ENCODE measurements at regions not wholly inside any gene's neighbourhood (a gene's known extent, or its start where the extent isn't known, plus 50 kb on each side); places are given as distances from the start of the nearest gene placed in this dataset.
"Not testable (repeated sequence)": the region's sequence is repeated elsewhere in the genome, so short reads cannot be mapped to it uniquely, and the experiment has no call there.

DNA sequence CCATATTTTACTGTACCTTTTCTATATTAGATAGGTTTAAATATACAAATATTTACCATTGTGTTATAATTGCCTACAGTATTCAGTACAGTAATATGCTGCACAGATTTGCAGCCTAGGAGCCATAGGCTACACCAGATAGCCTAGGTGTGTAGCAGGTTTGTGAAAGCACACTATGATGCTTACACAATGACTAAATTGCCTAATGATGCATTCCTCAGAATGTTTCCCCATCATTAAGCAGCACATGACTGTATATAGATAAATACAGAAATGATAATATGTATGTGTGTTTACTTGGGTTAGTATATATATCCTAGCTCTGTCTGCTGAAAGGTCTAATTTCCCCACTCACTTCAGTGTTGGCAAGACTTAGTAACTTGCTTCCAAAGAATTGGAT is 65.8 kb downstream of the MYL3 start:
- H3K27ac Mint-ChIP-seq, result no peak overlapping the region
- no peak overlapping the region for H3K4me3 Mint-ChIP-seq
- H3K27me3 Mint-ChIP-seq, result peaks cover 30 to 42% of the 10 kb centered on the region in 2 donors
- DNase-seq (no peak), ATAC-seq (replicated peaks) (no peak)
- H3K4me1 Mint-ChIP-seq (ENCODE audit: low read depth in 2 of 2), result peaks cover 0 to 4% of the 10 kb centered on the region in 2 donors
- H3K9me3 Mint-ChIP-seq, result no peaks in the 10 kb centered on the region
- no peaks in the 10 kb centered on the region for H3K36me3 Mint-ChIP-seq (ENCODE audit: insufficient read depth)

DNA sequence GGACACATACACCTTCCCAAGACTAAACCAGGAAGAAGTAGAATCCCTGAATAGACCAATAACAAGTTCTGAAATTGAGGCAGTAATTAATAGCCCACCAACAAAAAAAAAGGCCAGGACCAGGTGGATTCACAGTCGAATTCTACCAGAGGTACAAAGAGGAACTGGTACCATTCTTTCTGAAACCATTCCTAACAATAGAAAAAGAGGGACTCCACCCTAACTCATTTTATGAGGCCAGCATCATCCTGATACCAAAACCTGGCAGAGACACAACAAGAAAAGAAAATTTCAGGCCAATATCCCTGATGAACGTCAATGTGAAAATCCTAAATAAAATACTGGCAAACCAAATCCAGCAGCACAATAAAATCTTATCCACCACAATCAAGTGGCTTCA is 69.9 kb downstream of the MYL3 start:
- not testable (repeated sequence) for H3K9me3 Mint-ChIP-seq; DNase-seq; H3K4me3 Mint-ChIP-seq; H3K4me1 Mint-ChIP-seq (ENCODE audit: low read depth in 2 of 2); H3K27ac Mint-ChIP-seq; H3K36me3 Mint-ChIP-seq (ENCODE audit: insufficient read depth); ATAC-seq (replicated peaks)
- H3K27me3 Mint-ChIP-seq, result peaks cover 42 to 61% of the 10 kb centered on the region in 2 donors

DNA sequence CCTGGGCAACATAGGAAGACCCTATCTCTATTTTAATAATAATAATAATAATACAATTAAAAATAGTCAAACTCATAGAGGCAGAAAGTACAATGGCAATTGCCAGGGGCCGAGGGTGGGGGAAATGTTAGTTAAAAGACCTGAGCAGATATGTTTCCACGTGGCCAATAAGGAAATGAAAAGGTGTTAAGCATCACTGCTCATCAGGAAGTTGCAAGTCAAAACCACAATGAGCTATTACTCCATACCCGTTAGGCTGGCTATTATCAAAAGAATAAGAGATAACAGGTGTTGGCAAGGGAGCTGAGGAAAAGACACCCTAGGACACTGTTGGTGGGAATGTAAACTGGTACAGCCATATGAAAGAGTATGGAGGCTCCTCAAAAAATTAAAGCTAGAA is 60.4 kb upstream of the PRSS50 start:
- Mint-ChIP-seq H3K36me3 (ENCODE audit: insufficient read depth) (peaks cover 3% of the 10 kb centered on the region), H3K4me3 (no peak overlapping the region), H3K9me3 (peaks cover 3 to 8% of the 10 kb centered on the region in 2 donors), H3K4me1 (ENCODE audit: low read depth in 2 of 2) (peaks cover 2 to 4% of the 10 kb centered on the region in 2 donors), H3K27ac (no peak overlapping the region), H3K27me3 (peaks cover 22 to 36% of the 10 kb centered on the region in 2 donors)
- peak; percentile 42 for ATAC-seq (replicated peaks)
- DNase-seq, result no peak

DNA sequence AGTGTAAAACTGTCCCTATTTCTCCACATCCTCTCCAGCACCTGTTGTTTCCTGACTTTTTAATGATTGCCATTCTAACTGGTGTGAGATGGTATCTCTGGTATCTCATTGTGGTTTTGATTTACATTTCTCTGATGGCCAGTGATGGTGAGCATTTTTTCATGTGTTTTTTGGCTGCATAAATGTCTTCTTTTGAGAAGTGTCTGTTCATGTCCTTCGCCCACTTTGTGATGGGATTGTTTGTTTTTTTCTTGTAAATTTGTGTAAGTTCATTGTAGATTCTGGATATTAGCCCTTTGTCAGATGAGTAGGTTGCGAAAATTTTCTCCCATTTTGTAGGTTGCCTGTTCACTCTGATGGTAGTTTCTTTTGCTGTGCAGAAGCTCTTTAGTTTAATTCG is 54.8 kb upstream of the PRSS50 start:
- not testable (repeated sequence) for H3K36me3 Mint-ChIP-seq (ENCODE audit: insufficient read depth); DNase-seq; H3K4me3 Mint-ChIP-seq; ATAC-seq (replicated peaks); H3K27ac Mint-ChIP-seq; H3K4me1 Mint-ChIP-seq (ENCODE audit: low read depth in 2 of 2); H3K9me3 Mint-ChIP-seq
- peaks cover 22 to 28% of the 10 kb centered on the region in 2 donors for H3K27me3 Mint-ChIP-seq

DNA sequence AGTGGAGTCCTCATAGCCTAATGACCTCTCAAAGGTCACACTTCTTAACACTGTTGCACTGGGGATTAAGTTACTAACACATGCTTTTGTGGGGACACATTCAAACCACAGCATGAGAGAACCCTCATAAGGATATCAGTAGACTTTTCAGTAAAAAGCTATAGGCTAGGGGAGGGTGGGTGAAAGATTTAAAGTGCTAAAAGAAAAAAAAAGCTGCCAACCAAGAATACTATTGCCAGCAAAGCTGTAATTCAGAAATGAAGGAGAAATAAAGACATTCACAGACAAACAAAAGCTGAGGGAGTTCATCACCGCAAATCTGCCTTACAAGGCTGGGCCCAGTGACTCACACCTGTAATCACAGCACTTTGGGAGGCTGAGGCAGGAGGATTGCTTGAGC is 50.4 kb upstream of the PRSS50 start:
- DNase-seq, result no peak
- peaks cover under 1 to 2% of the 10 kb centered on the region in 2 donors for H3K9me3 Mint-ChIP-seq
- no peak overlapping the region for H3K4me3 Mint-ChIP-seq
- no peaks in the 10 kb centered on the region for H3K4me1 Mint-ChIP-seq (ENCODE audit: low read depth in 2 of 2)
- H3K36me3 Mint-ChIP-seq (ENCODE audit: insufficient read depth), result no peaks in the 10 kb centered on the region
- H3K27me3 Mint-ChIP-seq, result peaks cover 0 to 10% of the 10 kb centered on the region in 2 donors
- ATAC-seq (replicated peaks), result no peak
- no peak overlapping the region for H3K27ac Mint-ChIP-seq

All from effector memory CD8-positive, alpha-beta T cell (primary cell).